HEK293 (cell line): ENCODE measurements at regions not wholly inside any gene's neighbourhood (a gene's known extent, or its start where the extent isn't known, plus 50 kb on each side); places are given as distances from the start of the nearest gene placed in this dataset.

Source experiments
- CTCF ChIA-PET: fragments of 350-600 bp; formaldehyde crosslinking; extraction: SDS; loops from one replicate; lab custom pipeline; 2021; ENCODE audit warnings: antibody characterized with exemption; lab: Yijun Ruan, JAX
- POLR2A ChIA-PET: fragments of 300-600 bp; formaldehyde crosslinking; extraction: SDS; loops from one replicate; lab custom pipeline; 2020; ENCODE audit warnings: antibody characterized with exemption, inconsistent platforms; lab: Yijun Ruan, JAX
- H3K27ac ChIP-seq: fragments of 200-500 bp; sonication (Bioruptor generic); 2 replicates; pipeline ENCODE4 v1.5.1; 2014; ENCODE audit warnings: low read depth, low read length, control low read depth, inconsistent platforms; ENCODE audit errors: extremely low read depth
- H3K36me3 ChIP-seq, 2 experiments: fragments of 200-500 bp in 1 of 2; sonication (Bioruptor generic) in 1 of 2; 1 replicate in 1 of 2; 2 replicates in 1 of 2; pipeline ENCODE4 v1.5.1; 2014 to 2017; ENCODE audit warnings: inconsistent platforms in 2 of 2, low read length in 2 of 2; ENCODE audit not compliant: control insufficient read depth in 2 of 2, insufficient read depth in 1 of 2
- H3K4me1 ChIP-seq: fragments of 200-500 bp; sonication (Bioruptor generic); 2 replicates; pipeline ENCODE4 v1.5.1; 2014; ENCODE audit warnings: mild to moderate bottlenecking, low read length, inconsistent platforms; ENCODE audit not compliant: control insufficient read depth, insufficient read depth
- H3K4me3 ChIP-seq: 2 replicates; pipeline ENCODE4 v1.5.1; 2011; ENCODE audit warnings: low read depth, mild to moderate bottlenecking, control low read depth, low read length, moderate library complexity
- H3K9me3 ChIP-seq: fragments of 200-500 bp; sonication (Bioruptor generic); 2 replicates; pipeline ENCODE4 v1.5.1; 2014; ENCODE audit warnings: low read depth, low read length, inconsistent platforms; ENCODE audit not compliant: control insufficient read depth, insufficient read depth
- GLI2 ChIP-seq: fragments of 450-650 bp; formaldehyde crosslinking; IDR thresholded peaks from 2 replicates; pipeline ENCODE4; 2017; ENCODE audit warnings: missing biosample characterization, missing genetic modification characterization, low read depth, borderline replicate concordance
- IKZF3 ChIP-seq: fragments of 450-650 bp; IDR thresholded peaks from 2 replicates; pipeline ENCODE4 v1.5.0; 2018; ENCODE audit warnings: missing biosample characterization, mild to moderate bottlenecking, missing genetic modification characterization, moderate library complexity
- OSR2 ChIP-seq: fragments of 450-650 bp; formaldehyde crosslinking; IDR thresholded peaks from 2 replicates; pipeline ENCODE4 v1.5.1; 2016; ENCODE audit warnings: missing biosample characterization, missing genetic modification characterization
- ZBTB21 ChIP-seq: fragments of 450-650 bp; formaldehyde crosslinking; IDR thresholded peaks from 2 replicates; pipeline ENCODE4 v1.5.1; 2017; ENCODE audit warnings: missing biosample characterization, missing genetic modification characterization
- ZBTB8A ChIP-seq: fragments of 450-650 bp; formaldehyde crosslinking; IDR thresholded peaks from 2 replicates; pipeline ENCODE4 v1.5.1; 2016; ENCODE audit warnings: missing biosample characterization, missing genetic modification characterization
- ZNF10 ChIP-seq: fragments of 450-650 bp; formaldehyde crosslinking; IDR thresholded peaks from 2 replicates; pipeline ENCODE4 v1.5.1; 2017; ENCODE audit warnings: missing biosample characterization, missing genetic modification characterization
- ZNF112 ChIP-seq: fragments of 450-650 bp; formaldehyde crosslinking; IDR thresholded peaks from 2 replicates; pipeline ENCODE4 v1.5.0; 2017; ENCODE audit warnings: missing biosample characterization, missing genetic modification characterization
- ZNF146 ChIP-seq: fragments of 450-650 bp; formaldehyde crosslinking; IDR thresholded peaks from 2 replicates; pipeline ENCODE4 v1.5.1; 2016; ENCODE audit warnings: missing biosample characterization, missing genetic modification characterization
- ZNF155 ChIP-seq: fragments of 450-650 bp; formaldehyde crosslinking; IDR thresholded peaks from 2 replicates; pipeline ENCODE4 v1.5.1; 2016; ENCODE audit warnings: missing biosample characterization, missing genetic modification characterization
- ZNF324 ChIP-seq: fragments of 450-650 bp; formaldehyde crosslinking; IDR thresholded peaks from 2 replicates; pipeline ENCODE4 v1.5.1; 2016; ENCODE audit warnings: missing biosample characterization, missing genetic modification characterization
- ZNF341 ChIP-seq: fragments of 450-650 bp; formaldehyde crosslinking; IDR thresholded peaks from 2 replicates; pipeline ENCODE4; 2016; ENCODE audit warnings: low read depth, missing biosample characterization, missing genetic modification characterization
- ZNF426 ChIP-seq: fragments of 450-650 bp; formaldehyde crosslinking; IDR thresholded peaks from 2 replicates; pipeline ENCODE4 v1.5.1; 2017; ENCODE audit warnings: missing biosample characterization, missing genetic modification characterization, mild to moderate bottlenecking, inconsistent platforms, moderate library complexity
- ZNF544 ChIP-seq: fragments of 450-650 bp; formaldehyde crosslinking; IDR thresholded peaks from 2 replicates; pipeline ENCODE4 v1.5.0; 2017; ENCODE audit warnings: missing biosample characterization, missing genetic modification characterization
- ZNF548 ChIP-seq: fragments of 450-650 bp; formaldehyde crosslinking; IDR thresholded peaks from 2 replicates; pipeline ENCODE4 v1.5.1; 2016; ENCODE audit warnings: missing biosample characterization, missing genetic modification characterization
- ZNF624 ChIP-seq: fragments of 450-650 bp; formaldehyde crosslinking; IDR thresholded peaks from 2 replicates; pipeline ENCODE4 v1.5.1; 2017; ENCODE audit warnings: missing biosample characterization, missing genetic modification characterization
- ZNF629 ChIP-seq: fragments of 450-650 bp; formaldehyde crosslinking; IDR thresholded peaks from 2 replicates; pipeline ENCODE4 v1.5.1; 2017; ENCODE audit warnings: missing biosample characterization, missing genetic modification characterization
- TF ChIP-seq, protein P1 (sequence below): fragments of 450-650 bp; formaldehyde crosslinking; IDR thresholded peaks from 2 replicates; pipeline ENCODE4 v1.5.1; 2016; ENCODE audit warnings: missing biosample characterization, missing genetic modification characterization, low read depth
- TF ChIP-seq, protein P2 (sequence below): fragments of 450-650 bp; formaldehyde crosslinking; IDR thresholded peaks from 2 replicates; pipeline ENCODE4 v1.5.1; 2016; ENCODE audit warnings: missing biosample characterization, missing genetic modification characterization
- TF ChIP-seq, protein P3 (sequence below): fragments of 450-650 bp; formaldehyde crosslinking; IDR thresholded peaks from 2 replicates; pipeline ENCODE4 v1.5.1; 2016; ENCODE audit warnings: missing biosample characterization, missing genetic modification characterization
- TF ChIP-seq, protein P4 (sequence below): fragments of 450-650 bp; formaldehyde crosslinking; IDR thresholded peaks from 2 replicates; pipeline ENCODE4; 2016; ENCODE audit warnings: missing biosample characterization, missing genetic modification characterization
- TF ChIP-seq, protein P5 (sequence below): fragments of 450-650 bp; formaldehyde crosslinking; IDR thresholded peaks from 2 replicates; pipeline ENCODE4 v1.5.1; 2016; ENCODE audit warnings: missing biosample characterization, missing genetic modification characterization

DNA sequence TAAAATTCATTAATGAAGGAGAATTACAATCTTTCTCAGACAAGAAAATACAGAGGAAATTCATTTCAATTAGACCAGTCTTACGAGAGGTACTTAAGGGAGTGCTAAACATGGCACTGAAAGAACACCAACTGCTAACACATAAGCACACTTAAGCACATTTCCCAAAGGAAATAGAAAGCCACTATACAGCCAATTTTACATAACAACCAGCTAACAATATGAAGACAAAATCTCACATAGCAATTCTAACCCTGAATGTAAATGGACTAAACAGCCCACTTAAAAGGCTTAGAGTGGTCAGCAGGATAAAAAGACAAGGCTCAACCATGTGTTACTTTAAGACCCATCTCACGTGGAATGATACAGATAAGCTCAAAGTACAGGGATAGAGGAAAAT is 339.5 kb upstream of the LUZP2 start:
- H3K9me3 ChIP-seq: no peaks in the 10 kb centered on the region
- no peak overlapping the region for H3K27ac ChIP-seq
- H3K36me3 ChIP-seq: no peaks in the 10 kb centered on the region
- H3K4me1 ChIP-seq: no peaks in the 10 kb centered on the region
- POLR2A ChIA-PET: no interaction called here
- TF ChIP-seq ZBTB21 (tag by site-specific recombination): no peak
- TF ChIP-seq, all 188 proteins: peak for 0
- CTCF ChIA-PET: interaction anchor here (0.9 kb wide), 1 partner anchor 150 kb away, joined by 3 read pairs; no protein-coding TSS in a partner anchor
- H3K4me3 ChIP-seq: no peak overlapping the region

DNA sequence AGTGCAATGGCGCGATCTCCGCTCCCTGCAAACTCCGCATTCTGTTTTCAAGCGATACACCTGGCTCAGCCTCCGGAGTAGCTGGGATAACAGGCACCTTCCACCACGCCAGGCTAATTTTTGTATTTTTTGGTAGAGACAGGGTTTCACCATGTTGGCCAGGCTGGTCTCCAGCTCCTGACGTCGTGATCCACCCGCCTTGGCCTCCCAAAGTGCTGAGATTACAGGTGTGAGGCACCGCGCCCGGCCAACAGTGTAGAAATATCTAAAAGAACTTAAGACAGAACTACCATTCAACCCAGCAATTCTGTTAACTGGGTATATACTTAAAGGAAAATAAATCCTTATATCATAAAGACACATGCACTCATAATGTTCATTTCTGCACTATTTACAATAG is 335.3 kb upstream of the LUZP2 start:
- Histone ChIP-seq H3K9me3 (no peaks in the 10 kb centered on the region), H3K4me1 (no peaks in the 10 kb centered on the region), H3K4me3 (no peak overlapping the region), H3K27ac (no peak overlapping the region), H3K36me3 (no peaks in the 10 kb centered on the region)
- CTCF ChIA-PET: no interaction called here
- TF ChIP-seq ZNF629 (tag by site-specific recombination) (no peak), ZNF155 (tag by site-specific recombination) (no peak), OSR2 (no peak), ZNF624 (tag by site-specific recombination) (no peak), IKZF3 (no peak), ZNF146 (tag by site-specific recombination) (no peak), ZNF324 (no peak), ZNF426 (tag by site-specific recombination) (no peak), ZNF10 (tag by site-specific recombination) (no peak), ZNF112 (tag by site-specific recombination) (no peak), ZBTB8A (tag by site-specific recombination) (no peak), ZNF548 (tag by site-specific recombination) (no peak), GLI2 (no peak), ZNF544 (tag by site-specific recombination) (no peak), ZNF341 (tag by site-specific recombination) (no peak)
- TF ChIP-seq, protein P1, sequence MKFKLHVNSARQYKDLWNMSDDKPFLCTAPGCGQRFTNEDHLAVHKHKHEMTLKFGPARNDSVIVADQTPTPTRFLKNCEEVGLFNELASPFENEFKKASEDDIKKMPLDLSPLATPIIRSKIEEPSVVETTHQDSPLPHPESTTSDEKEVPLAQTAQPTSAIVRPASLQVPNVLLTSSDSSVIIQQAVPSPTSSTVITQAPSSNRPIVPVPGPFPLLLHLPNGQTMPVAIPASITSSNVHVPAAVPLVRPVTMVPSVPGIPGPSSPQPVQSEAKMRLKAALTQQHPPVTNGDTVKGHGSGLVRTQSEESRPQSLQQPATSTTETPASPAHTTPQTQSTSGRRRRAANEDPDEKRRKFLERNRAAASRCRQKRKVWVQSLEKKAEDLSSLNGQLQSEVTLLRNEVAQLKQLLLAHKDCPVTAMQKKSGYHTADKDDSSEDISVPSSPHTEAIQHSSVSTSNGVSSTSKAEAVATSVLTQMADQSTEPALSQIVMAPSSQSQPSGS: no peak
- TF ChIP-seq, protein P2, sequence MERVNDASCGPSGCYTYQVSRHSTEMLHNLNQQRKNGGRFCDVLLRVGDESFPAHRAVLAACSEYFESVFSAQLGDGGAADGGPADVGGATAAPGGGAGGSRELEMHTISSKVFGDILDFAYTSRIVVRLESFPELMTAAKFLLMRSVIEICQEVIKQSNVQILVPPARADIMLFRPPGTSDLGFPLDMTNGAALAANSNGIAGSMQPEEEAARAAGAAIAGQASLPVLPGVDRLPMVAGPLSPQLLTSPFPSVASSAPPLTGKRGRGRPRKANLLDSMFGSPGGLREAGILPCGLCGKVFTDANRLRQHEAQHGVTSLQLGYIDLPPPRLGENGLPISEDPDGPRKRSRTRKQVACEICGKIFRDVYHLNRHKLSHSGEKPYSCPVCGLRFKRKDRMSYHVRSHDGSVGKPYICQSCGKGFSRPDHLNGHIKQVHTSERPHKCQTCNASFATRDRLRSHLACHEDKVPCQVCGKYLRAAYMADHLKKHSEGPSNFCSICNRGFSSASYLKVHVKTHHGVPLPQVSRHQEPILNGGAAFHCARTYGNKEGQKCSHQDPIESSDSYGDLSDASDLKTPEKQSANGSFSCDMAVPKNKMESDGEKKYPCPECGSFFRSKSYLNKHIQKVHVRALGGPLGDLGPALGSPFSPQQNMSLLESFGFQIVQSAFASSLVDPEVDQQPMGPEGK: no peak
- TF ChIP-seq, protein P3, sequence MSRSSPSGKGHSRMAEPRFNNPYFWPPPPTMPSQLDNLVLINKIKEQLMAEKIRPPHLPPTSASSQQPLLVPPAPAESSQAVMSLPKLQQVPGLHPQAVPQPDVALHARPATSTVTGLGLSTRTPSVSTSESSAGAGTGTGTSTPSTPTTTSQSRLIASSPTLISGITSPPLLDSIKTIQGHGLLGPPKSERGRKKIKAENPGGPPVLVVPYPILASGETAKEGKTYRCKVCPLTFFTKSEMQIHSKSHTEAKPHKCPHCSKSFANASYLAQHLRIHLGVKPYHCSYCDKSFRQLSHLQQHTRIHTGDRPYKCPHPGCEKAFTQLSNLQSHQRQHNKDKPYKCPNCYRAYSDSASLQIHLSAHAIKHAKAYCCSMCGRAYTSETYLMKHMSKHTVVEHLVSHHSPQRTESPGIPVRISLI (tag by site-specific recombination): no peak
- TF ChIP-seq, protein P4, sequence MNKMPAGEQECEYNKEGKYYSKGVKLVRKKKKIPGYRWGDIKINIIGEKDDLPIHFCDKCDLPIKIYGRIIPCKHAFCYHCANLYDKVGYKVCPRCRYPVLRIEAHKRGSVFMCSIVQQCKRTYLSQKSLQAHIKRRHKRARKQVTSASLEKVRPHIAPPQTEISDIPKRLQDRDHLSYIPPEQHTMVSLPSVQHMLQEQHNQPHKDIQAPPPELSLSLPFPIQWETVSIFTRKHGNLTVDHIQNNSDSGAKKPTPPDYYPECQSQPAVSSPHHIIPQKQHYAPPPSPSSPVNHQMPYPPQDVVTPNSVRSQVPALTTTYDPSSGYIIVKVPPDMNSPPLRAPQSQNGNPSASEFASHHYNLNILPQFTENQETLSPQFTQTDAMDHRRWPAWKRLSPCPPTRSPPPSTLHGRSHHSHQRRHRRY (tag by site-specific recombination): no peak
- TF ChIP-seq, protein P5, sequence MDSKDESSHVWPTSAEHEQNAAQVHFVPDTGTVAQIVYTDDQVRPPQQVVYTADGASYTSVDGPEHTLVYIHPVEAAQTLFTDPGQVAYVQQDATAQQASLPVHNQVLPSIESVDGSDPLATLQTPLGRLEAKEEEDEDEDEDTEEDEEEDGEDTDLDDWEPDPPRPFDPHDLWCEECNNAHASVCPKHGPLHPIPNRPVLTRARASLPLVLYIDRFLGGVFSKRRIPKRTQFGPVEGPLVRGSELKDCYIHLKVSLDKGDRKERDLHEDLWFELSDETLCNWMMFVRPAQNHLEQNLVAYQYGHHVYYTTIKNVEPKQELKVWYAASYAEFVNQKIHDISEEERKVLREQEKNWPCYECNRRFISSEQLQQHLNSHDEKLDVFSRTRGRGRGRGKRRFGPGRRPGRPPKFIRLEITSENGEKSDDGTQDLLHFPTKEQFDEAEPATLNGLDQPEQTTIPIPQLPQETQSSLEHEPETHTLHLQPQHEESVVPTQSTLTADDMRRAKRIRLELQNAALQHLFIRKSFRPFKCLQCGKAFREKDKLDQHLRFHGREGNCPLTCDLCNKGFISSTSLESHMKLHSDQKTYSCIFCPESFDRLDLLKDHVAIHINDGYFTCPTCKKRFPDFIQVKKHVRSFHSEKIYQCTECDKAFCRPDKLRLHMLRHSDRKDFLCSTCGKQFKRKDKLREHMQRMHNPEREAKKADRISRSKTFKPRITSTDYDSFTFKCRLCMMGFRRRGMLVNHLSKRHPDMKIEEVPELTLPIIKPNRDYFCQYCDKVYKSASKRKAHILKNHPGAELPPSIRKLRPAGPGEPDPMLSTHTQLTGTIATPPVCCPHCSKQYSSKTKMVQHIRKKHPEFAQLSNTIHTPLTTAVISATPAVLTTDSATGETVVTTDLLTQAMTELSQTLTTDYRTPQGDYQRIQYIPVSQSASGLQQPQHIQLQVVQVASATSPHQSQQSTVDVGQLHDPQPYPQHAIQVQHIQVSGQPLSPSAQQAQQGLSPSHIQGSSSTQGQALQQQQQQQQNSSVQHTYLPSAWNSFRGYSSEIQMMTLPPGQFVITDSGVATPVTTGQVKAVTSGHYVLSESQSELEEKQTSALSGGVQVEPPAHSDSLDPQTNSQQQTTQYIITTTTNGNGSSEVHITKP (tag by site-specific recombination): no peak
- POLR2A ChIA-PET: no interaction called here
